NCI-H510A (cell line): ENCODE measurements at regions not wholly inside any gene's neighbourhood (a gene's known extent, or its start where the extent isn't known, plus 50 kb on each side); places are given as distances from the start of the nearest gene placed in this dataset.

ENCODE experiments used
- DNase-seq: peaks from one replicate; lab custom pipeline; 2025; lab: John Stamatoyannopoulos, UW

- DNase-seq = no peak
These were observed 177.4 kb downstream of the BTG1 start for GRCh38 chr12:91968076-91968776.

DNA sequence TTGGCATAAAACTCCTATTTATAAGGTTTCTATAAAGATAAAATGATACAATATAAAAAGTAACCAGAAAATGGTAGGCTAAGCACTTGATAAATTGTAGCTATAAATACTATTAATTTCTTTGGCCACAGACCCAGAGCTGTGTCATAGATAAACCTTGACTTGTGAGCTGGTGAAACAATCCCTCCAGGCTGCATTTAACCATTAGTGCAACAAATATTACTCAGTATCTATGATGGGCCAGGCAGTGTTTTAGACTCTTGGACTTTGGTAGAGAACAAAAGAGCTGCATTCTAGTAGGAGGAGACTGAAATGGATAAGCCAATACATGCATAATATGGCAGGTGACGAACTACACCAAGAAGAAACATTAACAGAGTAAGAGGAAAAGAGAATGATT is 178.1 kb downstream of the BTG1 start:
- no peak for DNase-seq

GRCh38 chr12:91965781-91966180 is 179.9 kb downstream of the BTG1 start:
- no peak for DNase-seq

GRCh38 chr12:91964501-91964900 is 181.1 kb downstream of the BTG1 start:
- DNase-seq = no peak

- no peak for DNase-seq
These were observed 186.4 kb downstream of the BTG1 start for GRCh38 chr12:91959220-91959619.

GRCh38 chr12:91958816-91959215 is 186.8 kb downstream of the BTG1 start:
- no peak for DNase-seq

DNA sequence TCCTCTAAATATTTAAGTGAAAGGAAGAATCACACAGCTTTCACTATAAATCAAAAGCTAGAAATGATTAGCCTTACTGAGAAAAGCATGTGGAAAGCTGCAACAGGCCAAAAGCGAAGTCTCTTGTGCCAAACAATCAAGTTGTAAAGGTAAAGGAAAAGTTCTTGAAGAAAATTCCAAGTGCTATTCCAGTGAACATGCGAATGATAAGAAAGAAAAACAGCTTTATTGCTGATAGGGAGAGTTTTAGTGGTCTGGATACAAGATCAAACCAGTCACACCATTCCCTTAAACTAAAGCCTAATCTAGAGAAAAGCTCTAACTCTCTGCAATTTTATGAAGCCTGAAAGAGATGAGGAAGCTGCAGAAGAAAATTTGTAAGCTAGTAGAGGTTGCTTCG is 190.9 kb downstream of the BTG1 start:
- DNase-seq = no peak

DNA sequence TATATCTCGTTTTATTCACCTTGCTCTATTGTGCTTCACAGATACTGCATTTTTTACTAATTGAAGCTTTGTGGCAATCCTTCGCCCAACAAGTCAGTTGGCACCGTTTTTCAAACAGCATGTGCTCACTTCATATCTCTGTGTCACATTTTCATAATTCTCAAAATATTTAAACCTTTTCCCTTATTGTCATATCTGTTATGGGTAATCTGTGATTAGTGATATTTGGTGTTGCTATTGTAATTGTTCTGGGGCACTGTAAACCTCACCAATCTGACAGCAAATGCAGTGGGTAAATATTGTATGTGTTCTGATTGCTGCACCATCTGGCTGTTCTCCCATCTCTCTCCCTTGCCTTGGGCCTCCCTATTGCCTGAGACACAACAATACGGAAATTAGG is 191.3 kb downstream of the BTG1 start:
- no peak for DNase-seq

GRCh38 chr12:91952916-91953315 is 192.7 kb downstream of the BTG1 start:
- DNase-seq = no peak

- no peak for DNase-seq
These were observed 194.1 kb downstream of the BTG1 start for GRCh38 chr12:91951571-91951970.

DNA sequence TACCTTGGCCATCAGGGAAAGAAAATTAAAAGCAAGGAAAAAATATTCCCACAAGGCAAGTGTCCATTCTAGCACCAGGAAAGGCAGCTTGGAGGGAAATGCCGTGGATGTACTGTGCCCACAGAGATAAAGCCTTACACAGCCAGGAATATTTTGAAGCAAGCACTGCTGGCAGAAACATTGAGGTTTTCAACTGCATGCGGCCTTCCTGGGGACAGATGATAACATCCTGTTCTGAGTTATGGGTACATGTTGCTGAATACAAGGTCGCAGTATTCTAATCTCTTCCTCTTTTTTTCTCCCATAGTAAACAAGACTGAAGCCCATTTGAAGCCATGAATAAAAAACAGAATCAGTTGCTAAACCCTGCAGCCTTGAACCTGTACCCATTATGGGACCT is 197.1 kb downstream of the BTG1 start:
- DNase-seq = no peak

DNA sequence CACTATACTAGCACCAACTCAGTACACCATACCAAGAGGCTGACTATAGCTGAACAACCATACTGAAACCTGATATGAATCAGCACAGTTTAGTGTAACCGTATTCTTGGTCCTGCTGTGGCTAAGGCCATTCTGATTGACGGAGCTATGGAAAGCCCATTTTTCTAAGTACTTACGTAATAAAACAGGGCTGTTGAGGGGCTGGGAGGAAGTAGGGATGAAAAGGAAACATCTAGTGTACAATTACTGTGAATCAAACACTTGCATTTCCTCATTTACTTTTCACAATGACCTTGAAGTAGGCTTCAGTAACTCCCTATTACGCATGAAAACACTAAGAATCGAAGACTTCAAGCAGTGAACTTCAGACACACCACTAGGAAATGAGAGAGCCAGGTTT is 198.2 kb downstream of the BTG1 start:
- no peak for DNase-seq

DNA sequence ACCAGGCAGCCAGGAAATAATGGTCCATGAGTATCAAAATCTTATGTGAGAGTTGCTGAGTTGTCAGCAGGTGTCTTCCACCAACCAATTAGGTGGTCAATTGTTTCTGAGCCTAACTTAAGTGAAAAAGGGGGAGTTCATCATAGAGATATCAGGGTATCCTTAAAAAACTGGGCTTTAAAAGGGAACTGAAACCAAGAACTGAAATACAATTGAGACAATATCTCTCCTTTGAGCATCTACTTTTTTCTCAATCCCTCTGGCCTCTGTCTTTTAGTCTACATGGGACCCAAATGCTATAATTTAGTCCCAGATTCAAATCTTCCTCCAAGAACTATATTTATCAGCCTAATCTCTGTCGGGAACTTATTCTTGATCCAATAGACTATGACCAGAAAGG is 201.0 kb downstream of the BTG1 start:
- DNase-seq = no peak

DNA sequence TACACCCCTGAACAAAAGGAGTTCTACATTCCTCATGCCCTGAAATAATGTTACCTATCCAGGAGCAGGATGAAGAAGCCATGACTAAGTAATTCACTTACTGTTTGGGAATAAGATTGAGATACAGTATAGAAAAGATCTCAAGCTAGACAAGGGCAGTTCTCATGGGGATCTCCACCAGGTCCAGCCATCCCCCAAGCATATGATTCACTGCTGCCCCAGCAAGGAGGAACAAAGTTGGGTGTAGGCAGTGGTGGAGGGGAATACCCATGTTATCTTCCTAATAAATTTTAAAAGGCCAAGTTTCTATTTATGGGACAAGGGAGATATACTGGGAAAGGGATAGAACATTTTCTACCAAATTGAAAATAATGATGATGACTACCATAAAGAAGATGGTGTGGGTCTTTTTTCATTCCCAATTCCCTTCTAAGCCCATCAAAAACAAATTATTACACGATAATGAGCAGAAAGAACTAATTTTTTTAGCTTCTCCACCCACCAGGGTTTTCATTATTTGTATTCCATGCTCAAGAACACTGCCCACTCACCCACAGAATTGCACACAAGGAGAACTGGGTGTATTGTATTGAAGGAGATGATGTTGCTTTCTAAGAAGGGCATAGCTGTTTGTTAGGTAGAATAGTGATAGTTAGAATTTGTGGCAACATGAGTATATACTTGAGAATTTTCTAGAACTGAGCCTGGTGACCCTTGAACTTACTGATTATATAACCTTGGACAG is 204.6 kb downstream of the BTG1 start:
- no peak for DNase-seq

GRCh38 chr12:91940322-91940721 is 205.3 kb downstream of the BTG1 start:
- DNase-seq = no peak

DNA sequence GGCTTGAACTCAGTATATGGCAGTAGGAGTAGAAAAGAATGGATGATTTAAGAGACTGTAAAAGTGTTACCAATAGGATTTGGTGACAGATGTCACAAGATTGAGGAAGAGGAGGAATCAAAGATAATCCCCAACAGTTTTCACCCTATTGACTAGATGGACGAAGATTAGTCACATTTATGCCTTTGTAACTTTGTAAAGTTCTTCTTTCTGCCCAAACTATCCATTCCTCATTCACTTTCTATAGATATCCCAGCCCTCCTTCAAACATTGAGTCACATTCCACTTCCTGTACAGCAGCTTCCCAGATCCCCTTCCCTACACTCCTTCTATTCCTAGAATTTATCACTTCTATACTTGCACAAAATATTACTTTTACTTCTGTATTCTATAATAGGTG is 207.9 kb downstream of the BTG1 start:
- no peak for DNase-seq

GRCh38 chr12:91937009-91937408 is 208.6 kb downstream of the BTG1 start:
- DNase-seq = no peak

DNA sequence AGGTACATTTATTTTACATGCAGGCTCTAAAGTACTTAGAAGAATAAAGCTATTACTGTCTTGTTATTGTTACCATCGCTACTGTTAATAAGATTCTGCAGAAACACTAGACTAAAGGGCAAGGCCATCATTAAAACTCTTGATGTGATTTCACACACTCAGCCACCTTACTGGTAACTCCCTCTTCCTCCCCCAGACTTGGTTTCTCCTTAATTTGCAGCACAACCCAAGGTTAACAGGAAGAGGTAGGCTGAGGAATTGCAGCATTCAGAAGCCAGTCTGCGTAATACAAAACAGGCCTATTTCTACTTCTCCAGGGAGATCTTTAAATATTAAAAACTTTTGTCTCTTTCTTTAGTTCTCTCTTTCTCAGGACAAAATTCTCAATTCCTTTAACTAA is 210.3 kb downstream of the BTG1 start:
- DNase-seq = no peak

DNA sequence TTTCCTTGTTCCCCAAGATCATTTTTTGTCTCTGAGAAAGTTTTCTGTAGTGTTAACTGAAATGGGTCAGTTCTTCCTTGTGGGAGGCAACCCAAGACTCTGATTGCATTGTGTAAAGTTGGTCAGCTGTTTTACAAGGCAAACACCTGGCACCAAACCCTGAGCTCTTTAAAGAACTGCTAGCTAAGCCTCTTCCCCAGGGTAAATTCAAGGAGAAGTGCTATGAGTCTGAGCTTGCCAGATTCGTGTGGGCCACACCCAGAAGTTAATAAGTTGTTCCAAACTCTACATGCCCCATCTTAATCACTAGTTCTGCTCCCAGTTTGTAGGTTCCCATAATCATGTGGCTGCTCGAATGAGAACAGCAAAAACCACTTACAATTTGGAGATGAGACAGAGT is 214.5 kb downstream of the BTG1 start:
- DNase-seq = no peak

GRCh38 chr12:91928501-91928900 is 217.1 kb downstream of the BTG1 start:
- no peak for DNase-seq

- peak; percentile 24 for DNase-seq
These were observed 218.8 kb downstream of the BTG1 start for GRCh38 chr12:91926848-91927247.

- DNase-seq = no peak
These were observed 220.8 kb downstream of the BTG1 start for GRCh38 chr12:91924827-91925226.

- DNase-seq = no peak
These were observed 221.8 kb downstream of the BTG1 start for GRCh38 chr12:91923864-91924263.

- no peak for DNase-seq
These were observed 223.0 kb downstream of the BTG1 start for GRCh38 chr12:91922674-91923073.
